OCI-LY1 (cell line): ENCODE measurements at regions not wholly inside any gene's neighbourhood (a gene's known extent, or its start where the extent isn't known, plus 50 kb on each side); places are given as distances from the start of the nearest gene placed in this dataset.

Experiments
- H2AFZ ChIP-seq: fragments of 200-600 bp; sonication (generic), shearing (Covaris generic); 2 replicates; pipeline ENCODE4 v1.6.0; 2014; ENCODE audit warnings: antibody characterized with exemption, mild to moderate bottlenecking, low read length
- H3F3A ChIP-seq: fragments of 200-600 bp; sonication (generic), shearing (Covaris generic); 2 replicates; pipeline ENCODE4 v1.6.0; 2014; ENCODE audit warnings: mild to moderate bottlenecking, antibody characterized with exemption, low read length, moderate library complexity; ENCODE audit not compliant: insufficient read depth
- H3K27ac ChIP-seq: fragments of 200-600 bp; sonication (generic); 2 replicates; pipeline ENCODE4 v1.5.1; 2014; ENCODE audit warnings: low read length, mixed run types, mild to moderate bottlenecking, low read depth; ENCODE audit not compliant: poor library complexity, severe bottlenecking
- H3K27me3 ChIP-seq: fragments of 200-600 bp; sonication (generic); 2 replicates; pipeline ENCODE4 v1.6.0; 2014; ENCODE audit warnings: antibody characterized with exemption, mild to moderate bottlenecking, low read length, moderate library complexity; ENCODE audit not compliant: insufficient read depth
- H3K36me3 ChIP-seq: fragments of 200-600 bp; sonication (generic); 2 replicates; pipeline ENCODE4 v1.6.1; 2014; ENCODE audit warnings: mild to moderate bottlenecking, antibody characterized with exemption, low read length, moderate library complexity, mixed read lengths; ENCODE audit not compliant: insufficient read depth
- H3K4me1 ChIP-seq: fragments of 200-600 bp; sonication (generic); 2 replicates; pipeline ENCODE4 v1.5.1; 2014; ENCODE audit warnings: mild to moderate bottlenecking, low read length, moderate library complexity; ENCODE audit not compliant: insufficient read depth, severe bottlenecking
- H3K4me2 ChIP-seq: fragments of 200-600 bp; sonication (generic), shearing (Covaris generic); 2 replicates; pipeline ENCODE4 v1.6.1; 2014; ENCODE audit warnings: low read length
- H3K4me3 ChIP-seq: fragments of 200-600 bp; sonication (generic); 2 replicates; pipeline ENCODE4 v1.5.1; 2014; ENCODE audit warnings: low read length, low read depth, mild to moderate bottlenecking, mixed read lengths; ENCODE audit not compliant: poor library complexity, severe bottlenecking
- H3K79me2 ChIP-seq: fragments of 200-600 bp; shearing (Covaris generic); 2 replicates; pipeline ENCODE4 v1.6.1; 2016; ENCODE audit warnings: mixed run types, low read length, mixed read lengths; ENCODE audit not compliant: insufficient read depth
- H3K9ac ChIP-seq: fragments of 200-600 bp; sonication (generic), shearing (Covaris generic); 2 replicates; pipeline ENCODE4 v1.6.1; 2014; ENCODE audit warnings: mild to moderate bottlenecking, low read length, mixed read lengths
- H3K9me2 ChIP-seq: fragments of 200-600 bp; sonication (generic), shearing (Covaris generic); 2 replicates; pipeline ENCODE4 v1.6.1; 2014; ENCODE audit warnings: low read depth, mild to moderate bottlenecking, low read length, mixed read lengths
- H3K9me3 ChIP-seq: fragments of 200-600 bp; shearing (Covaris generic); 2 replicates; pipeline ENCODE4 v1.6.1; 2014; ENCODE audit warnings: low read length, mixed read lengths
- H4K20me1 ChIP-seq: fragments of 200-600 bp; sonication (generic), shearing (Covaris generic); 2 replicates; pipeline ENCODE4 v1.6.0; 2016; ENCODE audit warnings: mild to moderate bottlenecking, low read length; ENCODE audit not compliant: insufficient read depth
- EZH2 ChIP-seq: fragments of 200-600 bp; sonication (generic), shearing (Covaris generic); IDR thresholded peaks from 2 replicates; pipeline ENCODE4 v1.8.0; 2017; ENCODE audit warnings: borderline replicate concordance, mixed run types, mild to moderate bottlenecking, antibody characterized with exemption, low read length, moderate library complexity, mixed read lengths
- TF ChIP-seq, protein P1 (sequence below): fragments of 200-600 bp; sonication (generic), shearing (Covaris generic); IDR thresholded peaks from 2 replicates; pipeline ENCODE4 v1.5.1; 2017; ENCODE audit warnings: mild to moderate bottlenecking, antibody characterized with exemption, low read length, moderate library complexity, mixed read lengths

DNA sequence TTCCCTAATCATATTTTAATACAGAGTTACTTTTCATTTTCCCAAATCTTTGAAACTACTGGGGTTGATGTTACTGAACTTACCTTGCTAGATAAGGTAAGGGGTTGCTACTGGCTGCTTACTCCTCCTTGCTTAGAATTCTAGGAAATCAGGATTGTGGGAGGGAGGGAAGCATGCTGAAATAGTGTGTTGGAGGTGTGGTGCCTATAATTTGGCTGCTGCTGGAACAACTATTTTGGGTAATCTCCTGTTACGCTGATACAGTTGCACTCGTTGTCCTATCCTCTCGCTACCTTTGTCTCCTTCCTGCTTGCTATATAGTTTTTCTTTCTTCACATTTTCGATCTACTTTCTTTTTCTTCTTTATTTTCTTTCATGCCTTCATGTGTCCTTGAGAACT, 83.7 kb downstream of the BMP2 start:
- no peaks in the 10 kb centered on the region for H3F3A ChIP-seq
- TF ChIP-seq, protein P1, sequence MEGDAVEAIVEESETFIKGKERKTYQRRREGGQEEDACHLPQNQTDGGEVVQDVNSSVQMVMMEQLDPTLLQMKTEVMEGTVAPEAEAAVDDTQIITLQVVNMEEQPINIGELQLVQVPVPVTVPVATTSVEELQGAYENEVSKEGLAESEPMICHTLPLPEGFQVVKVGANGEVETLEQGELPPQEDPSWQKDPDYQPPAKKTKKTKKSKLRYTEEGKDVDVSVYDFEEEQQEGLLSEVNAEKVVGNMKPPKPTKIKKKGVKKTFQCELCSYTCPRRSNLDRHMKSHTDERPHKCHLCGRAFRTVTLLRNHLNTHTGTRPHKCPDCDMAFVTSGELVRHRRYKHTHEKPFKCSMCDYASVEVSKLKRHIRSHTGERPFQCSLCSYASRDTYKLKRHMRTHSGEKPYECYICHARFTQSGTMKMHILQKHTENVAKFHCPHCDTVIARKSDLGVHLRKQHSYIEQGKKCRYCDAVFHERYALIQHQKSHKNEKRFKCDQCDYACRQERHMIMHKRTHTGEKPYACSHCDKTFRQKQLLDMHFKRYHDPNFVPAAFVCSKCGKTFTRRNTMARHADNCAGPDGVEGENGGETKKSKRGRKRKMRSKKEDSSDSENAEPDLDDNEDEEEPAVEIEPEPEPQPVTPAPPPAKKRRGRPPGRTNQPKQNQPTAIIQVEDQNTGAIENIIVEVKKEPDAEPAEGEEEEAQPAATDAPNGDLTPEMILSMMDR: no peak
- no peak for TF ChIP-seq EZH2
- no peaks in the 10 kb centered on the region for H3K36me3 ChIP-seq
- H3K9ac ChIP-seq: no peak overlapping the region
- no peaks in the 10 kb centered on the region for H3K27me3 ChIP-seq
- no peaks in the 10 kb centered on the region for H3K79me2 ChIP-seq
- no peaks in the 10 kb centered on the region for H3K4me1 ChIP-seq
- H3K4me3 ChIP-seq: no peak overlapping the region
- no peaks in the 10 kb centered on the region for H3K9me2 ChIP-seq
- H3K4me2 ChIP-seq: no peak overlapping the region
- no peak overlapping the region for H3K27ac ChIP-seq
- H3K9me3 ChIP-seq: no peaks in the 10 kb centered on the region
- H2AFZ ChIP-seq: no peak overlapping the region
- H4K20me1 ChIP-seq: no peaks in the 10 kb centered on the region

DNA sequence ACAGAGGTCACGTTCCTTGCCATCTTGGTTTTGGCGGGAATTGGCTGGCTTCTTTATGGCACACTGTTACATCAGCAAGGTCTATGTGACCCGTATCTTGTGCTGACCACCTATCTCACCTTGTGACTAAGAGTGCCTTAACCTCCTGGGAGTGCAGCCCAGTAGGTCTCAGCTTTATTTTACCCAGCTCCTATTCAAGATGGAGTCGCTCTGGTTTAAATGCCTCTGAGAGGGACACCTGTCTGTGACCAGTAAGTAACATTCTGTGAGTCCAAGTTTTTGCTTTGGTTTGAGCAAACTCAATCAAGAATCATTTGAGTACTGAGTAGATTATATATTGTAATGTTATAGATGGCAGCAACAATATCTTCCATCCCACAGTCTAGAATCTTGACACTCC, 85.0 kb downstream of the BMP2 start:
- no peak overlapping the region for H3K27ac ChIP-seq
- no peak for TF ChIP-seq EZH2
- TF ChIP-seq, protein P1: no peak

DNA sequence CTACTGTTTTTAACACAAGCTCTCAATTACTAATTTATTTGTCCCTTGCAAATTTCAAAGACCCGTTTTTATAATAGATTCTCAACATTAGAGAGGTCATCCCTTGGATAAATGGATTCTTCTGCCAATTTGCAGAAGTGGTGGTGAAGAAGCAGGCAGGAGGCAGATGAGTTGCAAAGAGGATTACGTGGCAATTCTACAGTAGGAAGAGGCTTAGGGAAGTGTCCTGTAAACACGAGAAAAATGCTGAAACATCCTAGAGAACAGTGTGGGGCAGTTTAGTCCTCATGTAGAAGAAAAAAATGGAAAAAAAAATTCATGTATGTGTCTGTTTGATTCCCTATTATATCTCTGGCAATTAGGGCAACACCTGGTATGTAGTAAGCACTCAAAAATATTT, 87.6 kb downstream of the BMP2 start:
- no peak for TF ChIP-seq EZH2
- TF ChIP-seq, protein P1: no peak
- Histone ChIP-seq H2AFZ (no peak overlapping the region), H3K4me2 (no peak overlapping the region), H3K9me3 (no peaks in the 10 kb centered on the region), H3K27ac (no peak overlapping the region), H3K4me3 (no peak overlapping the region), H4K20me1 (no peaks in the 10 kb centered on the region), H3K27me3 (no peaks in the 10 kb centered on the region), H3K9me2 (no peaks in the 10 kb centered on the region), H3K79me2 (no peaks in the 10 kb centered on the region), H3K36me3 (no peaks in the 10 kb centered on the region), H3F3A (no peaks in the 10 kb centered on the region), H3K4me1 (no peaks in the 10 kb centered on the region), H3K9ac (no peak overlapping the region)

More for the DNA sequence above, 85.0 kb downstream of the BMP2 start:
- Histone ChIP-seq H3K4me3 (no peak overlapping the region), H4K20me1 (no peaks in the 10 kb centered on the region), H3K4me2 (no peak overlapping the region), H3F3A (no peaks in the 10 kb centered on the region), H3K36me3 (no peaks in the 10 kb centered on the region), H3K9me3 (no peaks in the 10 kb centered on the region), H3K4me1 (no peaks in the 10 kb centered on the region), H3K9me2 (no peaks in the 10 kb centered on the region), H3K27me3 (no peaks in the 10 kb centered on the region), H3K79me2 (no peaks in the 10 kb centered on the region), H3K9ac (no peak overlapping the region), H2AFZ (no peak overlapping the region)
